GM19324 (cell line): ENCODE measurements at regions not wholly inside any gene's neighbourhood (a gene's known extent, or its start where the extent isn't known, plus 50 kb on each side); places are given as distances from the start of the nearest gene placed in this dataset.
"Not testable (repeated sequence)": the region's sequence is repeated elsewhere in the genome, so short reads cannot be mapped to it uniquely, and the experiment has no call there.

Source experiments
- ATAC-seq: cut with Tn5 transposase; IDR thresholded peaks from one replicate; pipeline ENCODE4 v1.9.1; 2021; ENCODE audit warnings: mild to moderate bottlenecking, moderate library complexity; ENCODE audit not compliant: unreplicated experiment, low FRiP score

DNA sequence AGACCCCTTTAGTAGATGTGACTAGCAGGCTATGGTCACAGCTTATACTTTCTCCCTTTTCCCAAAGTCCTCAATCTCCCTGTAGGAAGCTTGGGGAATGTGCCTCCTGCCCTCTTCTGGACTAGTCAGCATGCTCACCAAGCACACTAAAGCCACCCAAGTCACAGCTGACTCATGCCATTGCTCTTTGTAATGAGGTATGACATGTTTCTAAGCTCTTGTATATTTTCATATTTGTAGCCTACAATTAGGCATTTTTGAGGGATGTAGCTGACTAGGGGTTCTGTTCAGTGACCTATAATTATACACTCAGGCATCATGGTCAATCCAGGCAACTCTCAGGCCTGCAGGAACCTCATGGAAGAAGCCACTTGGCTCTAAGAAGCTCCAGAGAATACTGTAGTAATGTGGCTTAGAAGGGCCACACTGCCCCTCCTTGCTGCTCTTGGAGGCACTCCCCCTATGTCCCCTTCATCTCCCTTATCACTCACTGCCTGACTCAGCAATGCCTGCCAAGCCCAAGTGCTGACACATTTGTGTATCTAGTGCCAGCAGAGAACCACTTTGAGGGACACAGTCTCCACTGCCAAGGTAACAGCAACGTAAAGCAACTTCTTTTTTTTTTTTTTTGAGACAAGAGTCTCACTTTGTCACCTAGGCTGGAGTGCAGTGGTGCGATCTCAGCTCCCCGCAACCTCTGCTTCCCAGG is 86.2 kb downstream of the RPL27A start:
- no peak for ATAC-seq

GRCh38 chr11:8772571-8773519 is 90.3 kb downstream of the RPL27A start:
- no peak for ATAC-seq

DNA sequence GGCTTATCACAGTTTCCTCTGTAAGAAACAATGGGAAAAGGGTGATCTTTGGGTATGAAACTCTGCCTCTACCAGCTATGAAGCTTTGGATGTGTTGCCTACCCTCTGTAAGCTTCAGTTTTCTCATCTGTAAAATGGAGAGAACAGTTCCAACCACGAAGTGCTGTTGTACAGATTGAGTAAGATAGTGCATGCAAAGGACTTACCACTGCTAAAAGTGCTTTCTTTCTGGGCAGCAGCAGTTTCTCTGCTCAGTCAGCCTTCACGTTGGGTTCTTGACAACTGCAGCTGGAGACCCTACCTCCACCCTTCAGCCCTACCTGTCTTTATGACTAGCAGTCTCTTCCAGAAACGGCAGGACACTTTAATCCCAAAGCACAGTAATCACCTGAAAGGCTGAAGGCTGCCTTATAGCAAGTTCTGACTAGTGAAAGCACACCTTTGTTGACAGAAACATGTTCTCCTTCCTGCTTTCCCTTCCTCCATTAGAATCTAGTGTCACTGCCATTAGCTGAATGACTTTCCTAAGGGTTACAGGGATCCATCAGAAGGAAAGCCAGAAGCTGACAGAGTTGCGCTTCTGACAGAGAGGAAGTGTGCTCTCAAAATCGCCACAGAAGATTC is 91.4 kb downstream of the RPL27A start:
- no peak for ATAC-seq

DNA sequence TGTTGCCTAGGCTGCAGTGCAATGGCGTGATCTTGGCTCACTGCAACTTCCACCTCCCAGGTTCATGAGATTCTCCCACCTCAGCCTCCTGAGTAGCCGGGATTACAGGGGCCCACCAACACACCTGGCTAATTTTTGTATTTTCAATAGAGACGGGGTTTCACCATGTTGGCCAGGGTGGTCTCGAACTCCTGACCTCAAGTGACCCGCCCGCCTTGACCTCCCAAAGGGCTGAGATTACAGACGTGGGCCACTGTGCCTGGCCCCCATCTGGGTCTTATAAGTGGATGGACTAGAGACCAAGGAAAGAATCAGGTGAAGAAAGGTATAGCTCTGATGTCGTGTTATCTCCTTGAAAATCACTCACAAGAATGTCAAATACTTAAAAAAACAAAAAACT is 92.3 kb downstream of the RPL27A start:
- not testable (repeated sequence) for ATAC-seq

GRCh38 chr11:8775332-8775731 is 92.7 kb downstream of the RPL27A start:
- no peak for ATAC-seq

DNA sequence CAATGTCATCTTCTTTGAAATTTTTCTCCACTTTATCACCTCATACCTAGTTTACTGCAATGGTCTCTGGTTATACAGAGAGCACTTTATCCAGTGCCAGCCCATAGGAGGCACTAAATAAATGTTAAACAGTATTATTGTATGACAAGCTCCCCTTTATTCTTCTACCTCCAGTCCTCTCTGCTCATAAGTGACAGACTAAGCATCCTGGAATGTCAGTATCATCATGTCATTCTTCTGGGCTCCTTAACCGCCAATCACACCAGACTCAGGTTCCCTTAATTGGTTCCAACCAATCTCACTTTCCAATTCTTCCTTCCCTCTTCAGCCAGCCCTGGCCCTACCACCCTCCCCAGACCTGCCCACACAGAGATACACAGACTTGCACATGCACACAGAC is 93.1 kb downstream of the RPL27A start:
- no peak for ATAC-seq

DNA sequence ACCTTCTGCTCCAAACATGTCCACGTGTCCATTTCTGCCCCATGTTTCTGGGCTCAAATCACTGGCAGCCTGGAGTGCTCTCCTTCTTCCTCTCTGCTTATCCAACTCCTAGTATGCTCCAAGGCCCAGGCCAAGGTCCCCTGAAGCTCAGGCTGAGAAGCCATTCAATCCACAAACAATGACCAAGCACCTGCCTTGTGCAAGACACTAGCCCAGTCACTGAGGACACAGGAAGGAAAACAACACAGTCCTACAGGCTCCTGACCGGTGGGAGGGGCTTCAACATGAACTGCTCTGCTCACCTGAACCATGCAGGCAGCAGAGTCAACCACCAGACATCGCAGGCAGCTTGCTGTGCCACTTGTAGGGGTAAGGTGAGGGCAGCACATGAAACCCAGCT is 93.6 kb downstream of the RPL27A start:
- ATAC-seq = no peak

- no peak for ATAC-seq
Measured at GRCh38 chr11:8777907-8778767, 95.5 kb downstream of the RPL27A start.

- no peak for ATAC-seq
Measured at GRCh38 chr11:8779107-8779506, 96.5 kb downstream of the RPL27A start.

DNA sequence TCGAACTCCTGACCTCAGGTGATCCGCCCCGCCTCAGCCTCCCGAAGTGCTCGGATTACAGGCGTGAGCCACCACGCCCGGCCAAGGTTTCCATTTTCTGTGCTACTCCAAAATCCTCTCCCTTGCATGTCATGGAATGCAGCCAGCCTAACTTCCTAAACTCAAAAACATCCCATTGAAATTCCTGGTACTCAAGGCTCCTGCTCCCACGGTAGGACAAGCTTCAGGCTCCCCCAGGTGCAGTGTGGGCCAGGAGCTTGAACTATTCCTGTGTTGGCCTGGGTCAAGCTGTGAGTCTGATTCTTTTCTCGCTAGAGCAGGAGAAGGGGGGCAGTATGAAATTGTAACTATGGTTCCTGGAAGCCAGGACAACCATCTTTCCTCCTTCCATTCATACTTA is 97.1 kb downstream of the RPL27A start:
- no peak for ATAC-seq

GRCh38 chr11:8784954-8785353 is 102.4 kb downstream of the RPL27A start:
- ATAC-seq = no peak

DNA sequence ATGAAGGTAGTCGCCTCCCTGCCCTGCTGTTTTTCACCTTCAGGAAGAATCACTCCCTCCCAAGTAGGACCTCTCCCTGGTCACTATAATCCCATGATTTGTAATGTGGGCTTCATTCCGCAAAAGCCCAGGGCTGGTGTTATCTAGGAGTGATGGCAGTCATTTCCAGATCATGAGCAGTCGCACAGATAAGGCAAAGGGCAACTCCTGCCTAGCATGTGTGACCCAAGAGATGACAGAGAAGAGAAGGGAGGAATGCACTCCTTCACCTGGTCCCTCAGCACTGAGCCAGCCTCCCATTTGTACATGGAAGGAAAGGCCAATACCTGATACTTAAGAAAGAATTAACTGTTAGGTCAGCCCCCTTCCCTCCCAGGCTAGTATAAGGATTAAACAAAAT is 102.9 kb downstream of the RPL27A start:
- ATAC-seq = no peak

DNA sequence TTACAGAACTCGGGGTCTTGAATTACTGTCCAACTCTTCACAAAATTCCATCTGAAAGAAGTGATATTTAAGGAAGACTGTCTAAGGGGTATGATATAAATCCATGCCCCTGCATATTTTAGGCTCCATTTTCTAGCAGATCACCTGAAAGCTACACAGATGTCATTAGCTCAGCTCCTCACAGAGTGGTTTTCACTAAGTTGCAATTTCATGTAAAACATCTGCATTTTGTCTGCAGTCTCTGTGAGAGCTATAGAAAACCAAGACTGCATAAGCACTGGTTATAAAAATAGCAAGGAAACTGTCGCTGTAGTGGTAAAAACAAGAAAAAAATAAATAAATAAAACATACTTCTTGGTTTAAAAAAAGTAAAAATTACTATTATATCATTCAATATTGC is 103.4 kb downstream of the RPL27A start:
- no peak for ATAC-seq

- no peak for ATAC-seq
Measured at GRCh38 chr11:8786933-8787332, 104.3 kb downstream of the RPL27A start.

GRCh38 chr11:8787372-8787771 is 104.8 kb downstream of the RPL27A start:
- no peak for ATAC-seq

GRCh38 chr11:8788616-8789015 is 106.0 kb downstream of the RPL27A start:
- ATAC-seq = no peak

DNA sequence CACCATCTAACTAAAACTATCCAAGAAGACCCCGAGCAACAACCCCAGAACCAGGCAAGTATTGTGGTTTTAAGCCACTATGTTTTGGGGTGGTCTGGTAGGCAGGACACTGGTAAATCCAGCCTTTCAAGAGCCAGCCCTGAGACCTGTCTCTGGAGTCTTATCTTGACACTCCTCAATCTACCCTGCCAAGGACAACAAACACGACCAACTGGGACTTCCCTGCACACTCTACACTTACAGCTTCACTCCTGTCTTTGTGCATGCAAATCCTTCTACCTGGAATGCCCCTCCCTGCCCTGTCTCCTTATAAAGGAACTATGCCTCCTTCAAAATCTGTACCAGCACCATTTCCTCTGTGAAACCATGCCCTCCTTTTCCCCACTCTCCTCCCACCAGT is 107.3 kb downstream of the RPL27A start:
- no peak for ATAC-seq

DNA sequence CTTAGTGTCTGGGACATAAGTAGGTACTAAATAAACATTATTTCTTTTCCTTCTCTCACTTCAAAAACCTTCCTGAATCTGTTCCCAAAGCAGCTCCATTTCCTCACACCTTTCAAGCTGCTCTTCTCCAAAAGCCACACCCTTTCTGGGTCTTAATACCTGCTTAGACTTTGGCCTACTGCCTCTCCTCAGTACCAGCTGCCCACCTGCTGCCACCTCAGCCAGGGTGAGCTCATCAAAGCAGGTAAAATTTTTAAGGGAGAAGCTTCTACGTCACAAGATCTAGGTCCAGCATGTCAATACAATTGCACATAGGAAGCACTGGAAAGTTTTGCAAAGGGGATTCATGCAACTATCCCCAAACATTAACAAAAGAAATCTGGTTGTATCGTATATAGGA is 108.4 kb downstream of the RPL27A start:
- ATAC-seq = no peak

DNA sequence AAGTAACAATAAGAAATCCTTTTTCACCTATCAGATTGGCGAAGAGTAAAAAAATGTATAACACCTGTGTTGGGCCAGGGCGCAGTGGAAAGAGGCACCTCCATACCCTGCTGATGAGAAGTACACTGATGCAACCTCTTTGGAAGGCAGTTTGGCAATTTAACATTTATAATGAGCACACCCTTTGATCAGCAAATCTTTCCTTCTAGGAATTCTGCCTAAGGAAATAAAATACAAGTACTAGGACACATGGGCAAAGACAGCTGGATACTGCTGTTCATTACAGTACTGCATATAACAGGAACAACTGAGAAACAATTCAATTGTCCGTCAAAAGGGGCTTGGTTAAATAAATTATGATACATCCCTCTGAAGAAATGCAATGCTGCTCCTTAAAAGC is 110.1 kb downstream of the RPL27A start:
- ATAC-seq = no peak

DNA sequence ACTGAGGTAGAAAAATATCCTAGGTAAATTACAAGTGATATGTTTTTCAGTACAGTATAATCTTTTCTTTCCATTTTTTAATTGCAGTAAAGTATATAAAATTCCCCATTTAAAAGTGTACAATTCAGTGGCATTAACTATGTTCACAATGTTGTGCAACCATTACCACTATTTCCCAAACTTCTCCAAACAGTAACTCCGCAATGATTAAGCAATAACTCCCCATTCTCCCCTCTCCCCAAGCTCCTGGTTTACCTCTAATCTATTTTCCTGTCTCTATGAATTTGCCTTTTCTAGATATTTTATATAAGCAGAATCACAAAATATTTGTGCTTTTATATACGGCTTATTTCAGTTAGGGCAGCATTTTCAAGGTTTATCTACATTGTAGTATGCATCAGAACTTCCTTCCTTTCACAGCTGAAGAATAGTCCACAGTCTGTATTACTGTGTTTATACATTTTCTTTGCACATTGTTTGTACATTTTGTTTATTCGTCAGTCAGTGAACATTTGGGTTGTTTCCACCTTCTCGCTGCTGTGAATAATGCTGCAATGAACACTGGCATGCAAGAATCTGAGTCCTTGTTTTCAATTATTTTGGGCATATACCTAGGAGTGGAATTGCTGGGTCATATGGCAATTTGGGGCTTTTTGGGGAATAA is 110.7 kb downstream of the RPL27A start:
- ATAC-seq = no peak
